ENCODE measurements at regions not wholly inside any gene's neighbourhood (a gene's known extent, or its start where the extent isn't known, plus 50 kb on each side); places are given as distances from the start of the nearest gene placed in this dataset.

- POLR2A ChIA-PET: no interaction called here
- Histone ChIP-seq H3K27ac (ENCODE audit: insufficient read depth in 1 of 2, low read depth in 1 of 2, low read length in 2 of 2, poor library complexity in 1 of 2, severe bottlenecking in 2 of 2) (no peak overlapping the region), H3K36me3 (ENCODE audit: control insufficient read depth in 4 of 4, insufficient read depth in 4 of 4, low read length in 3 of 4) (no peaks in the 10 kb centered on the region), H3K27me3 (replicated peaks in 2 of 5; ENCODE audit: control insufficient read depth in 4 of 5, insufficient read depth in 5 of 5, low read length in 4 of 5) (no peaks in the 10 kb centered on the region), H3K4me3 (ENCODE audit: control insufficient read depth in 1 of 7, extremely low read depth in 1 of 7, insufficient read depth in 4 of 7, low read depth in 2 of 7, low read length in 6 of 7) (no peak overlapping the region), H3K4me1 (ENCODE audit: control extremely low read depth in 1 of 4, control insufficient read depth in 4 of 4, insufficient read depth in 4 of 4, low read length in 3 of 4) (no peaks in the 10 kb centered on the region), H3K9me3 (ENCODE audit: control extremely low read depth in 1 of 5, control insufficient read depth in 4 of 5, insufficient read depth in 2 of 5, low read depth in 1 of 5, low read length in 4 of 5) (peaks cover 0 to 3% (median 0%) of the 10 kb centered on the region in 5 experiments)
- DNase-seq: no peak
- 74% methylated on average over 5 of the region's 6 CpGs for WGBS (ENCODE audit: insufficient coverage)
- CTCF ChIA-PET: no interaction called here
These were observed 727.5 kb downstream of the TBL1XR1 start for GRCh38 chr3:176469694-176470205.

- WGBS (ENCODE audit: insufficient coverage): no CpG with 5 or more reads among the region's 2 CpGs
- Histone ChIP-seq H3K27ac (ENCODE audit: insufficient read depth in 1 of 2, low read depth in 1 of 2, low read length in 2 of 2, poor library complexity in 1 of 2, severe bottlenecking in 2 of 2) (no peak overlapping the region), H3K9me3 (ENCODE audit: control extremely low read depth in 1 of 5, control insufficient read depth in 4 of 5, insufficient read depth in 2 of 5, low read depth in 1 of 5, low read length in 4 of 5) (no peaks in the 10 kb centered on the region), H3K4me3 (ENCODE audit: control insufficient read depth in 1 of 7, extremely low read depth in 1 of 7, insufficient read depth in 4 of 7, low read depth in 2 of 7, low read length in 6 of 7) (no peak overlapping the region), H3K27me3 (replicated peaks in 2 of 5; ENCODE audit: control insufficient read depth in 4 of 5, insufficient read depth in 5 of 5, low read length in 4 of 5) (no peaks in the 10 kb centered on the region), H3K36me3 (ENCODE audit: control insufficient read depth in 4 of 4, insufficient read depth in 4 of 4, low read length in 3 of 4) (no peaks in the 10 kb centered on the region), H3K4me1 (ENCODE audit: control extremely low read depth in 1 of 4, control insufficient read depth in 4 of 4, insufficient read depth in 4 of 4, low read length in 3 of 4) (no peaks in the 10 kb centered on the region)
- POLR2A ChIA-PET: no interaction called here
- CTCF ChIA-PET: no interaction called here
- DNase-seq: no peak
These were observed 733.7 kb downstream of the TBL1XR1 start for GRCh38 chr3:176463610-176464009.

GRCh38 chr3:176447369-176447768 is 749.9 kb downstream of the TBL1XR1 start:
- no peak for DNase-seq
- ChIA-PET CTCF (no interaction called here), POLR2A (no interaction called here)
- WGBS (ENCODE audit: insufficient coverage): 100% methylated on average over 1 of the region's 4 CpGs
- H3K27ac ChIP-seq (ENCODE audit: insufficient read depth in 1 of 2, low read depth in 1 of 2, low read length in 2 of 2, poor library complexity in 1 of 2, severe bottlenecking in 2 of 2): no peak overlapping the region
- no peaks in the 10 kb centered on the region for H3K36me3 ChIP-seq (ENCODE audit: control insufficient read depth in 4 of 4, insufficient read depth in 4 of 4, low read length in 3 of 4)
- H3K27me3 ChIP-seq (replicated peaks in 2 of 5; ENCODE audit: control insufficient read depth in 4 of 5, insufficient read depth in 5 of 5, low read length in 4 of 5): no peaks in the 10 kb centered on the region
- no peaks in the 10 kb centered on the region for H3K9me3 ChIP-seq (ENCODE audit: control extremely low read depth in 1 of 5, control insufficient read depth in 4 of 5, insufficient read depth in 2 of 5, low read depth in 1 of 5, low read length in 4 of 5)
- H3K4me3 ChIP-seq (ENCODE audit: control insufficient read depth in 1 of 7, extremely low read depth in 1 of 7, insufficient read depth in 4 of 7, low read depth in 2 of 7, low read length in 6 of 7): no peak overlapping the region
- H3K4me1 ChIP-seq (ENCODE audit: control extremely low read depth in 1 of 4, control insufficient read depth in 4 of 4, insufficient read depth in 4 of 4, low read length in 3 of 4): no peaks in the 10 kb centered on the region

- Histone ChIP-seq H3K27ac (ENCODE audit: insufficient read depth in 1 of 2, low read depth in 1 of 2, low read length in 2 of 2, poor library complexity in 1 of 2, severe bottlenecking in 2 of 2) (no peak overlapping the region), H3K9me3 (ENCODE audit: control extremely low read depth in 1 of 5, control insufficient read depth in 4 of 5, insufficient read depth in 2 of 5, low read depth in 1 of 5, low read length in 4 of 5) (no peaks in the 10 kb centered on the region), H3K4me1 (ENCODE audit: control extremely low read depth in 1 of 4, control insufficient read depth in 4 of 4, insufficient read depth in 4 of 4, low read length in 3 of 4) (no peaks in the 10 kb centered on the region), H3K4me3 (ENCODE audit: control insufficient read depth in 1 of 7, extremely low read depth in 1 of 7, insufficient read depth in 4 of 7, low read depth in 2 of 7, low read length in 6 of 7) (no peak overlapping the region), H3K27me3 (replicated peaks in 2 of 5; ENCODE audit: control insufficient read depth in 4 of 5, insufficient read depth in 5 of 5, low read length in 4 of 5) (no peaks in the 10 kb centered on the region), H3K36me3 (ENCODE audit: control insufficient read depth in 4 of 4, insufficient read depth in 4 of 4, low read length in 3 of 4) (no peaks in the 10 kb centered on the region)
- CTCF ChIA-PET: no interaction called here
- POLR2A ChIA-PET: no interaction called here
- no peak for DNase-seq
These were observed 755.0 kb downstream of the TBL1XR1 start for GRCh38 chr3:176442326-176442725.

- CTCF ChIA-PET: interaction anchor here (1.3 kb wide), 1 partner anchor 9 kb away, joined by 4 read pairs; no protein-coding TSS in a partner anchor
- H3K27ac ChIP-seq (ENCODE audit: insufficient read depth in 1 of 2, low read depth in 1 of 2, low read length in 2 of 2, poor library complexity in 1 of 2, severe bottlenecking in 2 of 2): no peak overlapping the region
- no CpG with 5 or more reads among the region's 2 CpGs for WGBS (ENCODE audit: insufficient coverage)
- no peaks in the 10 kb centered on the region for H3K27me3 ChIP-seq (replicated peaks in 2 of 5; ENCODE audit: control insufficient read depth in 4 of 5, insufficient read depth in 5 of 5, low read length in 4 of 5)
- DNase-seq: no peak
- no peaks in the 10 kb centered on the region for H3K4me1 ChIP-seq (ENCODE audit: control extremely low read depth in 1 of 4, control insufficient read depth in 4 of 4, insufficient read depth in 4 of 4, low read length in 3 of 4)
- H3K36me3 ChIP-seq (ENCODE audit: control insufficient read depth in 4 of 4, insufficient read depth in 4 of 4, low read length in 3 of 4): no peaks in the 10 kb centered on the region
- no peak overlapping the region for H3K4me3 ChIP-seq (ENCODE audit: control insufficient read depth in 1 of 7, extremely low read depth in 1 of 7, insufficient read depth in 4 of 7, low read depth in 2 of 7, low read length in 6 of 7)
- H3K9me3 ChIP-seq (ENCODE audit: control extremely low read depth in 1 of 5, control insufficient read depth in 4 of 5, insufficient read depth in 2 of 5, low read depth in 1 of 5, low read length in 4 of 5): no peaks in the 10 kb centered on the region
- POLR2A ChIA-PET: no interaction called here
These were observed 757.6 kb downstream of the TBL1XR1 start for GRCh38 chr3:176439729-176440128.

- Histone ChIP-seq H3K27me3 (replicated peaks in 2 of 5; ENCODE audit: control insufficient read depth in 4 of 5, insufficient read depth in 5 of 5, low read length in 4 of 5) (no peaks in the 10 kb centered on the region), H3K9me3 (ENCODE audit: control extremely low read depth in 1 of 5, control insufficient read depth in 4 of 5, insufficient read depth in 2 of 5, low read depth in 1 of 5, low read length in 4 of 5) (no peaks in the 10 kb centered on the region), H3K27ac (ENCODE audit: insufficient read depth in 1 of 2, low read depth in 1 of 2, low read length in 2 of 2, poor library complexity in 1 of 2, severe bottlenecking in 2 of 2) (no peak overlapping the region), H3K36me3 (ENCODE audit: control insufficient read depth in 4 of 4, insufficient read depth in 4 of 4, low read length in 3 of 4) (no peaks in the 10 kb centered on the region), H3K4me3 (ENCODE audit: control insufficient read depth in 1 of 7, extremely low read depth in 1 of 7, insufficient read depth in 4 of 7, low read depth in 2 of 7, low read length in 6 of 7) (no peak overlapping the region), H3K4me1 (ENCODE audit: control extremely low read depth in 1 of 4, control insufficient read depth in 4 of 4, insufficient read depth in 4 of 4, low read length in 3 of 4) (no peaks in the 10 kb centered on the region)
- 100% methylated on average over 1 of the region's 6 CpGs for WGBS (ENCODE audit: insufficient coverage)
- DNase-seq: no peak
- ChIA-PET CTCF (no interaction called here), POLR2A (no interaction called here)
These were observed 765.3 kb downstream of the TBL1XR1 start for GRCh38 chr3:176431991-176432390.

- Histone ChIP-seq H3K36me3 (ENCODE audit: control insufficient read depth in 4 of 4, insufficient read depth in 4 of 4, low read length in 3 of 4) (no peaks in the 10 kb centered on the region), H3K27me3 (replicated peaks in 2 of 5; ENCODE audit: control insufficient read depth in 4 of 5, insufficient read depth in 5 of 5, low read length in 4 of 5) (no peaks in the 10 kb centered on the region), H3K4me3 (ENCODE audit: control insufficient read depth in 1 of 7, extremely low read depth in 1 of 7, insufficient read depth in 4 of 7, low read depth in 2 of 7, low read length in 6 of 7) (no peak overlapping the region), H3K4me1 (ENCODE audit: control extremely low read depth in 1 of 4, control insufficient read depth in 4 of 4, insufficient read depth in 4 of 4, low read length in 3 of 4) (no peaks in the 10 kb centered on the region), H3K9me3 (ENCODE audit: control extremely low read depth in 1 of 5, control insufficient read depth in 4 of 5, insufficient read depth in 2 of 5, low read depth in 1 of 5, low read length in 4 of 5) (no peaks in the 10 kb centered on the region), H3K27ac (ENCODE audit: insufficient read depth in 1 of 2, low read depth in 1 of 2, low read length in 2 of 2, poor library complexity in 1 of 2, severe bottlenecking in 2 of 2) (no peak overlapping the region)
- POLR2A ChIA-PET: no interaction called here
- DNase-seq: no peak
- CTCF ChIA-PET: interaction anchor here (1.0 to 1.1 kb wide), 2 partner anchors 9 kb away, joined by 4 read pairs; no protein-coding TSS in a partner anchor
- 83% methylated on average over 1 of the region's 5 CpGs for WGBS (ENCODE audit: insufficient coverage)
These were observed 766.3 kb downstream of the TBL1XR1 start for GRCh38 chr3:176431038-176431418.
